ENCODE measurements at regions not wholly inside any gene's neighbourhood (a gene's known extent, or its start where the extent isn't known, plus 50 kb on each side); places are given as distances from the start of the nearest gene placed in this dataset.
A peak's percentile ranks its signal among the peaks of the same experiment; 100 is the strongest.

DNA sequence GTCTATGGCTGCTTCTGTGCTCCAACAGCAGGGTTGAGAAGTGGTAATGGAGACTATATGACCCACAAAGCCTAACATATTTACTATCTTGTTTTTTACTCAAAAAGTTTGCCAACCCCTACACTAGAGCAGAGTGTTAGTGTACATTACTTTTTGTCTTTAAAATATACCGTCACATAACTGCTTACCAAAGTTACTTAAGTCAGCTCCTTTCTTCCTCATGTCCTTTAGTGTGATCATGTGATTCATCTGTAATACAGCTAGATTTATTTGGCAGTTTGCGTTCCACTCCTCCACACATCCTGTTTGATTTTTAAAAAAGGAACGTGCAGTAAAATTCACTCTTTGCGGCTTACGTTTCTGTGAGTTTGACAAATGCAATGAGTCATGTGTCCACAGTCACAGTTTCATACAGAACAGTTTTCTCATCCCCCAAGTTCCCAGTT is 162.4 kb upstream of the GPRIN3 start:
- no peak for DNase-seq
- Histone ChIP-seq H3K27ac (peak overlapping the region in 1 of 2 donors; percentile 45), H3K27me3 (no peaks in the 10 kb centered on the region), H3K4me3 (no peak overlapping the region), H3K4me1 (ENCODE audit: insufficient read depth) (no peaks in the 10 kb centered on the region), H3K36me3 (no peaks in the 10 kb centered on the region), H3K9me3 (no peaks in the 10 kb centered on the region)
- WGBS, 3 donors = 2 to 5% (median 5%) methylated on average over 5 of the region's 5 CpGs
- intact Hi-C loops (cut with DNase I) = no loop called here
- TF ChIP-seq EP300 (IDR thresholded peaks at IDR 0.05) (no peak), POLR2A (IDR thresholded peaks at IDR 0.05) (no peak)
- TF ChIP-seq, protein P1, sequence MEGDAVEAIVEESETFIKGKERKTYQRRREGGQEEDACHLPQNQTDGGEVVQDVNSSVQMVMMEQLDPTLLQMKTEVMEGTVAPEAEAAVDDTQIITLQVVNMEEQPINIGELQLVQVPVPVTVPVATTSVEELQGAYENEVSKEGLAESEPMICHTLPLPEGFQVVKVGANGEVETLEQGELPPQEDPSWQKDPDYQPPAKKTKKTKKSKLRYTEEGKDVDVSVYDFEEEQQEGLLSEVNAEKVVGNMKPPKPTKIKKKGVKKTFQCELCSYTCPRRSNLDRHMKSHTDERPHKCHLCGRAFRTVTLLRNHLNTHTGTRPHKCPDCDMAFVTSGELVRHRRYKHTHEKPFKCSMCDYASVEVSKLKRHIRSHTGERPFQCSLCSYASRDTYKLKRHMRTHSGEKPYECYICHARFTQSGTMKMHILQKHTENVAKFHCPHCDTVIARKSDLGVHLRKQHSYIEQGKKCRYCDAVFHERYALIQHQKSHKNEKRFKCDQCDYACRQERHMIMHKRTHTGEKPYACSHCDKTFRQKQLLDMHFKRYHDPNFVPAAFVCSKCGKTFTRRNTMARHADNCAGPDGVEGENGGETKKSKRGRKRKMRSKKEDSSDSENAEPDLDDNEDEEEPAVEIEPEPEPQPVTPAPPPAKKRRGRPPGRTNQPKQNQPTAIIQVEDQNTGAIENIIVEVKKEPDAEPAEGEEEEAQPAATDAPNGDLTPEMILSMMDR (IDR thresholded peaks at IDR 0.05) = no peak

DNA sequence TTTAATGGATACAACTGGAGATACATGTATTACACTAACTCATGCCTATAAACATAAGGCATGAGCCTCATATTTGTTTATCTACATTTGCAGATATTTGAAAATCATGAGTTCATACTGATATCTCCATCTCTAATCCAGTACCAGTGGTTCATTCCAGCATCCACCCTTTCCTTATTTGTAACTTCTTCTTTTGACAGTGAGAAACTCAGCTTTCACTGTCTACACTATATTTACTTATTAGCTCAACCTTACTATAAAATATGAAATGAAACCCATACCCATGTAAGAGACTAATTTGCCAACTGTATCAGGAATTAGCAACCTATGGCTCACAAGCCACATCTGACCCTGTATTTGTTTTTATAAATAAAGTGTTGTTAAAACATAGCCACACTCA is 161.9 kb upstream of the GPRIN3 start:
- Histone ChIP-seq H3K27ac (peak overlapping the region in 1 of 2 donors; percentile 45), H3K4me3 (no peak overlapping the region), H3K27me3 (no peaks in the 10 kb centered on the region), H3K9me3 (no peaks in the 10 kb centered on the region), H3K36me3 (no peaks in the 10 kb centered on the region), H3K4me1 (ENCODE audit: insufficient read depth) (no peaks in the 10 kb centered on the region)
- intact Hi-C loops (cut with DNase I) = no loop called here
- DNase-seq = no peak
- TF ChIP-seq POLR2A (IDR thresholded peaks at IDR 0.05) (no peak), EP300 (IDR thresholded peaks at IDR 0.05) (no peak)
- TF ChIP-seq, protein P1 (IDR thresholded peaks at IDR 0.05) = no peak

DNA sequence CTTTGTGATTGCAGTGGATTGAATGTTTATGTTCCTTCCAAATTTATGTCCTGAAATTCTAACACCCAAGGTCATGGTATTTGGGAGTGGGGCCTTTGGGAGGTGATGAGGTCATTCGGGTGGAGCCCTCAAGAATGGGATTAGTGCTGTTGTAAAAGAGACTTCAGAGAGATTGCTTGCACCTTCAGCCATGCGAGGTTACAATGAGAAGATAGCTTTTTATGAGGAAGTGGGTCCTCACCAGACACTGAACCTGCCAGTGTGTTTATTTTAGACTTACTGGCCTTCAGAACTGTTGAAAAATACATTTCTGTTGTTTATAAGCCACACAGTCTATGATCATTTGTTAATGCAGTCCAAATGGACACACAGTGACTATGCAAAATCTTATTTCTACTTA is 161.0 kb upstream of the GPRIN3 start:
- intact Hi-C loops (cut with DNase I) = no loop called here

DNA sequence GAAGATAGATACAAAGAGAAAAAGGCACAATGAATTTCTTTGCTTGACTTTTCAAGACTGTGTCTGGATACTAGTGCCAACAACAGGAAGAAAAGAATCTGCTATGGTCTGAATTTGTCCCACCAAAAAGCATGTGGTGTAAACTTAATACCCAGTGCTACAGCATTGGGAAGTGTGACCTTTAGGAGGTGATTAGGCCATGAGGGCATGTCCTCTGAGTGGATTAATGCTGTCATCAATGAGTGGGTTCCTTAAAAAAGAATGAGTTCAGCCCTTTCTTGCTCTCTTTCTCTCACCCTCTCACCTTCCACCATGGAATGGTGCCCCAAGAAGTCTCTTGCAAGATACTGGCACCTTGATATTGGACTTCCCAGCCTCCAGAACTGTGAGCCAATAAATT is 155.7 kb upstream of the GPRIN3 start:
- Histone ChIP-seq H3K27ac (no peak overlapping the region), H3K4me1 (ENCODE audit: insufficient read depth) (no peaks in the 10 kb centered on the region), H3K9me3 (no peaks in the 10 kb centered on the region), H3K36me3 (no peaks in the 10 kb centered on the region), H3K27me3 (no peaks in the 10 kb centered on the region), H3K4me3 (no peak overlapping the region)
- intact Hi-C loops (cut with DNase I) = no loop called here
- TF ChIP-seq, protein P1 (IDR thresholded peaks at IDR 0.05) = no peak
- TF ChIP-seq POLR2A (IDR thresholded peaks at IDR 0.05) (no peak), EP300 (IDR thresholded peaks at IDR 0.05) (no peak)
- no peak for DNase-seq

More for the DNA sequence above, 161.0 kb upstream of the GPRIN3 start:
- Histone ChIP-seq H3K4me3 (no peak overlapping the region), H3K9me3 (no peaks in the 10 kb centered on the region), H3K36me3 (no peaks in the 10 kb centered on the region), H3K27ac (no peak overlapping the region), H3K4me1 (ENCODE audit: insufficient read depth) (no peaks in the 10 kb centered on the region), H3K27me3 (no peaks in the 10 kb centered on the region)
- TF ChIP-seq, protein P1 (IDR thresholded peaks at IDR 0.05) = no peak
- DNase-seq = no peak
- WGBS, 3 donors = 73 to 82% (median 73%) methylated on average over 2 of the region's 2 CpGs

DNA sequence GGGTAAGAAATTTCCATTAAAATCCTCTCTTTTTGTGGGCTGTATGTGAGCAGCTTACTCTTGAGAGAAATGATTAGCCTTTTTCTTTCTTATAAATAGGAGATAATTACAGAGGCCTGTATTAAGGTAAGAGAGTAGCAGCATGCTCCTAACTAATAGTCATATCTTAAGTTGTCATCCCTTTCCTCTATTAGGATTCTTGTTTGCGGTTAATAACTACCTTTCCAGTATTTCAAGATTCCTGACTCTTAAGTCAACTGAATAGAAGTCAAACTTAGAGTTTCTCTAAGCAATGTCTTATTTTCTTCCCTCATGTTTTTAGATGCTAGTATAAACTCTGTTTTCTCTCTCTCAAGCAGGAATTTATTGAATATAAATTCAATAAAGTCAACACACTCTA is 139.9 kb upstream of the GPRIN3 start:
- intact Hi-C loops (cut with DNase I) = no loop called here
- WGBS, 3 donors = 93 to 94% (median 93%) methylated on average over 1 of the region's 1 CpG
- Histone ChIP-seq H3K4me1 (ENCODE audit: insufficient read depth) (no peaks in the 10 kb centered on the region), H3K27me3 (no peaks in the 10 kb centered on the region), H3K4me3 (no peak overlapping the region), H3K27ac (no peak overlapping the region), H3K36me3 (no peaks in the 10 kb centered on the region), H3K9me3 (no peaks in the 10 kb centered on the region)
- no peak for DNase-seq
- TF ChIP-seq POLR2A (IDR thresholded peaks at IDR 0.05) = no peak
- no peak for TF ChIP-seq EP300 (IDR thresholded peaks at IDR 0.05)
- TF ChIP-seq, protein P1 (IDR thresholded peaks at IDR 0.05) = no peak

Data from ovary (tissue), 7 donors.